Duodenal mucosa (tissue), 2 donors: ENCODE measurements at regions not wholly inside any gene's neighbourhood (a gene's known extent, or its start where the extent isn't known, plus 50 kb on each side); places are given as distances from the start of the nearest gene placed in this dataset.

Experiments used
- H3K27ac ChIP-seq: one replicate; pipeline ENCODE4 v1.7.0; 2013; ENCODE audit warnings: low read depth, low read length
- H3K27me3 ChIP-seq, 2 donors: one replicate each; pipeline ENCODE4 v1.7.0; 2013; ENCODE audit warnings: low read length in 2 of 2, control low read depth in 1 of 2; ENCODE audit not compliant: insufficient read depth in 2 of 2, control insufficient read depth in 1 of 2
- H3K36me3 ChIP-seq, 2 donors: one replicate each; pipeline ENCODE4 v1.7.0; 2013; ENCODE audit warnings: low read length in 2 of 2, control low read depth in 1 of 2; ENCODE audit not compliant: insufficient read depth in 2 of 2, control insufficient read depth in 1 of 2
- H3K4me1 ChIP-seq, 2 donors: one replicate each; pipeline ENCODE4 v1.7.0; 2013; ENCODE audit warnings: low read length in 2 of 2, control low read depth in 1 of 2; ENCODE audit not compliant: insufficient read depth in 2 of 2, control insufficient read depth in 1 of 2
- H3K4me3 ChIP-seq, 2 donors: one replicate each; pipeline ENCODE4 v1.7.0; 2013; ENCODE audit warnings: low read length in 2 of 2, low read depth in 1 of 2
- H3K9ac ChIP-seq, 2 donors: one replicate each; pipeline ENCODE4 v1.7.0; 2013; ENCODE audit warnings: low read length in 2 of 2, low read depth in 1 of 2
- H3K9me3 ChIP-seq, 2 donors: one replicate each; pipeline ENCODE4 v1.7.0; 2013; ENCODE audit warnings: low read length in 2 of 2, control low read depth in 1 of 2; ENCODE audit not compliant: control insufficient read depth in 1 of 2

- no peak overlapping the region for H3K4me3 ChIP-seq
- no peaks in the 10 kb centered on the region for H3K27me3 ChIP-seq
- no peaks in the 10 kb centered on the region for H3K36me3 ChIP-seq
- no peaks in the 10 kb centered on the region for H3K4me1 ChIP-seq
- no peak overlapping the region for H3K9ac ChIP-seq
- H3K27ac ChIP-seq: no peak overlapping the region
- no peaks in the 10 kb centered on the region for H3K9me3 ChIP-seq
Observed at GRCh38 chr7:42627101-42627500, 284.8 kb downstream of the C7orf25 start.

- Histone ChIP-seq H3K4me1 (no peaks in the 10 kb centered on the region), H3K9ac (no peak overlapping the region), H3K27ac (no peak overlapping the region), H3K9me3 (no peaks in the 10 kb centered on the region), H3K36me3 (no peaks in the 10 kb centered on the region), H3K4me3 (no peak overlapping the region), H3K27me3 (no peaks in the 10 kb centered on the region)
Observed at GRCh38 chr7:42625421-42625820, 286.4 kb downstream of the C7orf25 start.

- H3K9ac ChIP-seq: no peak overlapping the region
- H3K4me3 ChIP-seq: no peak overlapping the region
- no peaks in the 10 kb centered on the region for H3K9me3 ChIP-seq
- no peaks in the 10 kb centered on the region for H3K36me3 ChIP-seq
- H3K27me3 ChIP-seq: no peaks in the 10 kb centered on the region
- no peak overlapping the region for H3K27ac ChIP-seq
- H3K4me1 ChIP-seq: no peaks in the 10 kb centered on the region
Observed at GRCh38 chr7:42624471-42624870, 287.4 kb downstream of the C7orf25 start.

GRCh38 chr7:42621543-42622219, 290.2 kb downstream of the C7orf25 start:
- no peaks in the 10 kb centered on the region for H3K27me3 ChIP-seq
- no peaks in the 10 kb centered on the region for H3K9me3 ChIP-seq
- H3K4me1 ChIP-seq: no peaks in the 10 kb centered on the region
- no peak overlapping the region for H3K27ac ChIP-seq
- no peaks in the 10 kb centered on the region for H3K36me3 ChIP-seq
- no peak overlapping the region for H3K4me3 ChIP-seq
- no peak overlapping the region for H3K9ac ChIP-seq

- Histone ChIP-seq H3K36me3 (no peaks in the 10 kb centered on the region), H3K4me1 (no peaks in the 10 kb centered on the region), H3K4me3 (no peak overlapping the region), H3K27me3 (no peaks in the 10 kb centered on the region), H3K9ac (no peak overlapping the region), H3K27ac (no peak overlapping the region), H3K9me3 (no peaks in the 10 kb centered on the region)
Observed at GRCh38 chr7:42618651-42619360, 293.1 kb downstream of the C7orf25 start.

GRCh38 chr7:42617806-42618457, 293.9 kb downstream of the C7orf25 start:
- Histone ChIP-seq H3K9me3 (no peaks in the 10 kb centered on the region), H3K27me3 (no peaks in the 10 kb centered on the region), H3K27ac (no peak overlapping the region), H3K36me3 (no peaks in the 10 kb centered on the region), H3K4me3 (no peak overlapping the region), H3K9ac (no peak overlapping the region), H3K4me1 (no peaks in the 10 kb centered on the region)

- Histone ChIP-seq H3K27me3 (no peaks in the 10 kb centered on the region), H3K9me3 (no peaks in the 10 kb centered on the region), H3K36me3 (no peaks in the 10 kb centered on the region), H3K4me1 (no peaks in the 10 kb centered on the region), H3K27ac (no peak overlapping the region), H3K9ac (no peak overlapping the region), H3K4me3 (no peak overlapping the region)
Observed at GRCh38 chr7:42617071-42617765, 294.7 kb downstream of the C7orf25 start.

GRCh38 chr7:42614636-42615035, 297.2 kb downstream of the C7orf25 start:
- no peaks in the 10 kb centered on the region for H3K36me3 ChIP-seq
- H3K27ac ChIP-seq: no peak overlapping the region
- H3K9ac ChIP-seq: no peak overlapping the region
- no peak overlapping the region for H3K4me3 ChIP-seq
- H3K4me1 ChIP-seq: no peaks in the 10 kb centered on the region
- H3K9me3 ChIP-seq: no peaks in the 10 kb centered on the region
- no peaks in the 10 kb centered on the region for H3K27me3 ChIP-seq

- Histone ChIP-seq H3K4me3 (no peak overlapping the region), H3K9me3 (no peaks in the 10 kb centered on the region), H3K27me3 (no peaks in the 10 kb centered on the region), H3K27ac (no peak overlapping the region), H3K36me3 (no peaks in the 10 kb centered on the region), H3K9ac (no peak overlapping the region), H3K4me1 (no peaks in the 10 kb centered on the region)
Observed at GRCh38 chr7:42611961-42612360, 299.9 kb downstream of the C7orf25 start.
